Ovary (tissue), 7 donors: ENCODE measurements at regions not wholly inside any gene's neighbourhood (a gene's known extent, or its start where the extent isn't known, plus 50 kb on each side); places are given as distances from the start of the nearest gene placed in this dataset.

Experiments used
- DNase-seq, 5 donors: peaks; one replicate each; pipeline ENCODE4 v3.0.0-alpha.2; 2019 to 2020
- H3K27ac ChIP-seq, 2 donors: fragments of 200-600 bp; one replicate each; pipeline versions ENCODE4 v1.5.1 to v1.8.0; 2019 to 2022
- H3K27me3 ChIP-seq: fragments of 200-600 bp; one replicate; pipeline ENCODE4 v1.8.0; 2022
- H3K36me3 ChIP-seq: fragments of 200-600 bp; sonication (generic); one replicate; pipeline ENCODE4 v1.5.1; 2019
- H3K4me1 ChIP-seq: one replicate; pipeline ENCODE4 v1.8.1; 2013; ENCODE audit warnings: mild to moderate bottlenecking, moderate library complexity; ENCODE audit not compliant: insufficient read depth
- H3K4me3 ChIP-seq: fragments of 200-600 bp; sonication (generic); one replicate; pipeline ENCODE4 v1.5.1; 2017
- H3K9me3 ChIP-seq, 2 donors: fragments of 200-600 bp in 1 of 2; sonication (generic) in 1 of 2; one replicate each; pipeline versions ENCODE4 v1.5.1 to v1.8.1; 2013 to 2019; ENCODE audit warnings: mild to moderate bottlenecking in 1 of 2, moderate library complexity in 1 of 2
- CTCF ChIP-seq, 3 donors: fragments of 450-650 bp in 2 of 3; fragments of 200-600 bp in 1 of 3; IDR thresholded peaks; one replicate each; pipeline versions ENCODE4 v1.5.1 to v1.8.0; 2016 to 2022; ENCODE audit warnings: antibody characterized with exemption in 3 of 3, mild to moderate bottlenecking in 1 of 3
- EP300 ChIP-seq: sonication (generic); formaldehyde crosslinking; IDR thresholded peaks from one replicate; pipeline ENCODE4 v1.6.1; 2017; ENCODE audit warnings: antibody characterized with exemption
- POLR2A ChIP-seq: fragments of 450-650 bp; IDR thresholded peaks from one replicate; pipeline ENCODE4 v1.6.1; 2017; ENCODE audit warnings: antibody characterized with exemption, mild to moderate bottlenecking, moderate library complexity
- WGBS, 3 donors: extraction: QIAGEN DNeasy Blood & Tissue Kit in 1 of 3; methylation state at CpG; one replicate each; pipeline versions ENCODE4 v1.1.5 to v1.1.7; 2013 to 2017; 5-methylcytosine and 5-hydroxymethylcytosine counted together
- intact Hi-C, 4 donors: fragments of 100-400 bp; cut with DNase I; formaldehyde crosslinking; loops; one replicate each; pipeline versions ENCODE4 v1.11.0 to v1.15.1; 2022 to 2023
- donor health status: DM: no; HTN: no; CAD: no; lungs with moderate emphysema.
- donor health status: DM: no; HTN: no; CAD: no.
- donor health status: Bipolar disorder and iron deficiency.
- donor health status: DM: no; HTN: no; CAD: no.
- donor health status: DM: yes; HTN: yes; CAD: no.

- Histone ChIP-seq H3K27ac (no peak overlapping the region), H3K36me3 (no peaks in the 10 kb centered on the region), H3K4me3 (no peak overlapping the region), H3K4me1 (no peaks in the 10 kb centered on the region), H3K9me3 (no peaks in the 10 kb centered on the region), H3K27me3 (no peaks in the 10 kb centered on the region)
- WGBS, 3 donors = 66 to 86% (median 68%) methylated on average over 2 of the region's 2 CpGs
- no peak for DNase-seq
- no peak for TF ChIP-seq POLR2A
- TF ChIP-seq CTCF (IDR thresholded peaks at IDR 0.05) = no peak
- no peak for TF ChIP-seq EP300
- intact Hi-C loops = no loop called here
Observed at GRCh38 chr6:141992109-141992508, 140.6 kb upstream of the GJE1 start.

GRCh38 chr6:141990840-141991239, 141.9 kb upstream of the GJE1 start:
- no peaks in the 10 kb centered on the region for H3K9me3 ChIP-seq
- H3K27ac ChIP-seq = no peak overlapping the region
- 56 to 64% (median 63%) methylated on average over 1 of the region's 1 CpG for WGBS, 3 donors
- DNase-seq = no peak
- no peaks in the 10 kb centered on the region for H3K27me3 ChIP-seq
- no peak overlapping the region for H3K4me3 ChIP-seq
- H3K36me3 ChIP-seq = no peaks in the 10 kb centered on the region
- TF ChIP-seq EP300 = no peak
- TF ChIP-seq CTCF (IDR thresholded peaks at IDR 0.05) = no peak
- no peak for TF ChIP-seq POLR2A
- intact Hi-C loops = no loop called here
- no peaks in the 10 kb centered on the region for H3K4me1 ChIP-seq

GRCh38 chr6:141989706-141989959, 143.1 kb upstream of the GJE1 start:
- no peak overlapping the region for H3K4me3 ChIP-seq

GRCh38 chr6:141988954-141989705, 143.6 kb upstream of the GJE1 start:
- Histone ChIP-seq H3K36me3 (no peaks in the 10 kb centered on the region), H3K27ac (no peak overlapping the region), H3K9me3 (no peaks in the 10 kb centered on the region), H3K4me3 (no peak overlapping the region), H3K4me1 (no peaks in the 10 kb centered on the region), H3K27me3 (no peaks in the 10 kb centered on the region)
- WGBS, 3 donors = 43 to 51% (median 49%) methylated on average over 2 of the region's 2 CpGs
- DNase-seq = no peak
- no peak for TF ChIP-seq EP300
- no peak for TF ChIP-seq POLR2A
- TF ChIP-seq CTCF (IDR thresholded peaks at IDR 0.05) = no peak
- intact Hi-C loops = no loop called here

More at GRCh38 chr6:141989706-141989959, 143.1 kb upstream of the GJE1 start:
- intact Hi-C loops = no loop called here
- TF ChIP-seq CTCF (IDR thresholded peaks at IDR 0.05) (no peak), EP300 (no peak), POLR2A (no peak)
- Histone ChIP-seq H3K36me3 (no peaks in the 10 kb centered on the region), H3K4me1 (no peaks in the 10 kb centered on the region), H3K27ac (no peak overlapping the region), H3K9me3 (no peaks in the 10 kb centered on the region), H3K27me3 (no peaks in the 10 kb centered on the region)
- 0 to 43% (median 2%) methylated on average over 1 of the region's 1 CpG for WGBS, 3 donors
- DNase-seq = no peak
